GM12865 (cell line): ENCODE measurements at regions not wholly inside any gene's neighbourhood (a gene's known extent, or its start where the extent isn't known, plus 50 kb on each side); places are given as distances from the start of the nearest gene placed in this dataset.

Source experiments
- DNase-seq: peaks from one replicate; pipeline ENCODE4 v3.0.0; 2010; ENCODE audit warnings: low read depth
- H3K4me3 ChIP-seq: 2 replicates; pipeline ENCODE4 v1.5.1; 2011; ENCODE audit warnings: mild to moderate bottlenecking, low read depth, low read length, control low read depth
- CTCF ChIP-seq: IDR thresholded peaks from 2 replicates; pipeline ENCODE4 v1.5.1; 2011; ENCODE audit warnings: low read length, control low read depth, low read depth, inconsistent platforms; ENCODE audit not compliant: insufficient read depth; ENCODE audit errors: missing control alignments

GRCh38 chr20:52677216-52677615 lies 294.9 kb upstream of the TSHZ2 start:
- no peak overlapping the region for H3K4me3 ChIP-seq
- TF ChIP-seq CTCF: no peak
- DNase-seq: no peak

GRCh38 chr20:52676283-52676995 lies 295.7 kb upstream of the TSHZ2 start:
- H3K4me3 ChIP-seq: no peak overlapping the region
- TF ChIP-seq CTCF: no peak
- DNase-seq: no peak

- TF ChIP-seq CTCF: no peak
- no peak for DNase-seq
- no peak overlapping the region for H3K4me3 ChIP-seq
Measured at GRCh38 chr20:52675375-52675774, 296.8 kb upstream of the TSHZ2 start.

- H3K4me3 ChIP-seq: no peak overlapping the region
- no peak for TF ChIP-seq CTCF
- DNase-seq: no peak
Measured at GRCh38 chr20:52668626-52669025, 303.5 kb upstream of the TSHZ2 start.

GRCh38 chr20:52667358-52667757 lies 304.8 kb upstream of the TSHZ2 start:
- TF ChIP-seq CTCF: no peak
- H3K4me3 ChIP-seq: no peak overlapping the region
- no peak for DNase-seq

GRCh38 chr20:52665441-52665840 lies 306.7 kb upstream of the TSHZ2 start:
- DNase-seq: no peak
- no peak overlapping the region for H3K4me3 ChIP-seq
- TF ChIP-seq CTCF: no peak

- no peak for DNase-seq
- no peak for TF ChIP-seq CTCF
- no peak overlapping the region for H3K4me3 ChIP-seq
Measured at GRCh38 chr20:52655395-52655794, 316.8 kb upstream of the TSHZ2 start.
